ENCODE measurements at regions not wholly inside any gene's neighbourhood (a gene's known extent, or its start where the extent isn't known, plus 50 kb on each side); places are given as distances from the start of the nearest gene placed in this dataset.

DNA sequence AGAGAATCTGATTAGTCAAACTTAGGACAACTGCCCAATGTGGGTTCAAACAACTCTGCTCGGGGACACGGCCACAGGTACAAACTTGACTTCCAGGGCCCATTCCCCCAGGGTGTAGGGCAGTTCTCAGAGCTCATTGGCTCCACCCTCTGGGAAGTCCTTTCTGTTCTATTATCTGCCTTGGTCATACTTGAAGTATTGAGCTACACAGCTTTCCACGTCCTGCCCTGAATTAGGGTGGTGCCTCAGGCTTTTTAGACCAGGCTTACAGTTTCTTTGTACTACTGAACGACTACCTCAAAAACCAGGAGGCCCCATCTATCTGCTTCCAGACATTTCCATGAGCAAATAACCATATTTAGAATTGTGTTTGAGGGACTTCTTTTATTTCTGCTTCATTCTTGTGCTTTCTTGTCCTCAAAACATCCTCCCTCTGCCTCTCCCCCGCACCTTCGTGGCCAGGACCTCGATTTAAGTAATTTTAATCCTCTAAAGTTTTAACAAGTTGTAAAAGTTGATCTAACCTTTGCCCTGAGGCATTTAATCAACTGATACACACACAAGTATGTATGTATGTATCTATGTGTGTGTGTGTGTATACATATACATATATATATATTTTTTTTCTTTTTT is 281.7 kb upstream of the AMIGO2 start:
- TF ChIP-seq, protein P1, sequence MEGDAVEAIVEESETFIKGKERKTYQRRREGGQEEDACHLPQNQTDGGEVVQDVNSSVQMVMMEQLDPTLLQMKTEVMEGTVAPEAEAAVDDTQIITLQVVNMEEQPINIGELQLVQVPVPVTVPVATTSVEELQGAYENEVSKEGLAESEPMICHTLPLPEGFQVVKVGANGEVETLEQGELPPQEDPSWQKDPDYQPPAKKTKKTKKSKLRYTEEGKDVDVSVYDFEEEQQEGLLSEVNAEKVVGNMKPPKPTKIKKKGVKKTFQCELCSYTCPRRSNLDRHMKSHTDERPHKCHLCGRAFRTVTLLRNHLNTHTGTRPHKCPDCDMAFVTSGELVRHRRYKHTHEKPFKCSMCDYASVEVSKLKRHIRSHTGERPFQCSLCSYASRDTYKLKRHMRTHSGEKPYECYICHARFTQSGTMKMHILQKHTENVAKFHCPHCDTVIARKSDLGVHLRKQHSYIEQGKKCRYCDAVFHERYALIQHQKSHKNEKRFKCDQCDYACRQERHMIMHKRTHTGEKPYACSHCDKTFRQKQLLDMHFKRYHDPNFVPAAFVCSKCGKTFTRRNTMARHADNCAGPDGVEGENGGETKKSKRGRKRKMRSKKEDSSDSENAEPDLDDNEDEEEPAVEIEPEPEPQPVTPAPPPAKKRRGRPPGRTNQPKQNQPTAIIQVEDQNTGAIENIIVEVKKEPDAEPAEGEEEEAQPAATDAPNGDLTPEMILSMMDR (IDR thresholded peaks at IDR 0.05), result no peak
- no peak for TF ChIP-seq POLR2A (IDR thresholded peaks at IDR 0.05)
